Osteoblast (primary cell): ENCODE measurements at regions not wholly inside any gene's neighbourhood (a gene's known extent, or its start where the extent isn't known, plus 50 kb on each side); places are given as distances from the start of the nearest gene placed in this dataset.

Experiments
- DNase-seq: peaks from one replicate; pipeline ENCODE4 v3.0.0; 2011; ENCODE audit warnings: low spot score, mixed read lengths; ENCODE audit not compliant: insufficient read length; ENCODE audit errors: missing footprints
- H2AFZ ChIP-seq: 2 replicates; pipeline ENCODE4 v1.6.0; 2011; ENCODE audit warnings: mild to moderate bottlenecking, low read length
- H3K27ac ChIP-seq: 2 replicates; pipeline ENCODE4 v1.5.1; 2011; ENCODE audit warnings: mild to moderate bottlenecking, low read depth, low read length, moderate library complexity
- H3K27me3 ChIP-seq: 2 replicates; pipeline ENCODE4 v1.6.0; 2012; ENCODE audit warnings: mild to moderate bottlenecking, control low read depth, inconsistent platforms, low read length, moderate library complexity; ENCODE audit not compliant: insufficient read depth
- H3K36me3 ChIP-seq: 2 replicates; pipeline ENCODE4 v1.5.1; 2011; ENCODE audit warnings: mild to moderate bottlenecking, low read length, control low read depth, moderate library complexity; ENCODE audit not compliant: insufficient read depth
- H3K4me1 ChIP-seq: 2 replicates; pipeline ENCODE4 v1.5.1; 2011; ENCODE audit warnings: mild to moderate bottlenecking, low read length, control low read depth, moderate library complexity; ENCODE audit not compliant: insufficient read depth
- H3K4me2 ChIP-seq: 2 replicates; pipeline ENCODE4 v1.6.0; 2011; ENCODE audit warnings: mild to moderate bottlenecking, low read length; ENCODE audit not compliant: insufficient read depth
- H3K4me3 ChIP-seq: fragments of 200-600 bp; sonication (generic); 3 replicates; pipeline ENCODE4 v1.5.1; 2012; ENCODE audit warnings: mild to moderate bottlenecking, low read length, inconsistent platforms; ENCODE audit not compliant: insufficient read depth
- H3K79me2 ChIP-seq: 2 replicates; pipeline ENCODE4 v1.6.0; 2012; ENCODE audit warnings: mild to moderate bottlenecking, low read length, control low read depth, inconsistent platforms; ENCODE audit not compliant: insufficient read depth
- H3K9me3 ChIP-seq: 2 replicates; pipeline ENCODE4 v1.5.1; 2011; ENCODE audit warnings: low read depth, low read length, control low read depth
- H4K20me1 ChIP-seq: 2 replicates; pipeline ENCODE4 v1.6.0; 2012; ENCODE audit warnings: mild to moderate bottlenecking, low read length, control low read depth; ENCODE audit not compliant: insufficient read depth
- CTCF ChIP-seq: IDR thresholded peaks from 2 replicates; pipeline ENCODE4 v1.5.1; 2011; ENCODE audit warnings: mild to moderate bottlenecking, low read depth, low read length, moderate library complexity; ENCODE audit errors: extremely low read depth

- no peak for DNase-seq
- H3K27me3 ChIP-seq = no peaks in the 10 kb centered on the region
- no peaks in the 10 kb centered on the region for H3K79me2 ChIP-seq
- H3K9me3 ChIP-seq = no peaks in the 10 kb centered on the region
- no peak overlapping the region for H3K27ac ChIP-seq
- no peak overlapping the region for H3K4me2 ChIP-seq
- no peak overlapping the region for H3K4me3 ChIP-seq
- H2AFZ ChIP-seq = no peak overlapping the region
- no peak for TF ChIP-seq CTCF
- H4K20me1 ChIP-seq = no peaks in the 10 kb centered on the region
- peaks cover 9% of the 10 kb centered on the region for H3K4me1 ChIP-seq
- H3K36me3 ChIP-seq = no peaks in the 10 kb centered on the region
Measured at GRCh38 chr10:92747066-92747465, 57.3 kb downstream of the HHEX start.

GRCh38 chr10:92747600-92747999 is 57.8 kb downstream of the HHEX start:
- Histone ChIP-seq H3K4me3 (no peak overlapping the region), H2AFZ (no peak overlapping the region), H3K79me2 (no peaks in the 10 kb centered on the region), H3K4me2 (no peak overlapping the region), H3K27me3 (no peaks in the 10 kb centered on the region), H3K36me3 (no peaks in the 10 kb centered on the region), H3K4me1 (peaks cover 9% of the 10 kb centered on the region), H4K20me1 (no peaks in the 10 kb centered on the region), H3K9me3 (no peaks in the 10 kb centered on the region), H3K27ac (no peak overlapping the region)
- no peak for TF ChIP-seq CTCF
- no peak for DNase-seq

GRCh38 chr10:92750791-92751533 is 61.2 kb downstream of the HHEX start:
- Histone ChIP-seq H3K4me2 (peak overlapping the region; percentile 66), H3K4me1 (peaks cover 9% of the 10 kb centered on the region), H3K27me3 (no peaks in the 10 kb centered on the region), H3K4me3 (peak overlapping the region; percentile 52), H3K79me2 (no peaks in the 10 kb centered on the region), H3K9me3 (no peaks in the 10 kb centered on the region), H3K36me3 (no peaks in the 10 kb centered on the region), H3K27ac (no peak overlapping the region), H2AFZ (peak overlapping the region; percentile 58), H4K20me1 (no peaks in the 10 kb centered on the region)
- no peak for TF ChIP-seq CTCF
- peak; percentile 75 for DNase-seq

- H3K4me1 ChIP-seq = peaks cover 12% of the 10 kb centered on the region
- no peak overlapping the region for H3K27ac ChIP-seq
- no peaks in the 10 kb centered on the region for H3K9me3 ChIP-seq
- H3K79me2 ChIP-seq = no peaks in the 10 kb centered on the region
- no peaks in the 10 kb centered on the region for H4K20me1 ChIP-seq
- no peak overlapping the region for H2AFZ ChIP-seq
- H3K4me2 ChIP-seq = peak overlapping the region; percentile 66
- no peaks in the 10 kb centered on the region for H3K36me3 ChIP-seq
- no peak for TF ChIP-seq CTCF
- no peak for DNase-seq
- no peaks in the 10 kb centered on the region for H3K27me3 ChIP-seq
- peak overlapping the region; percentile 52 for H3K4me3 ChIP-seq
Measured at GRCh38 chr10:92751534-92751811, 61.7 kb downstream of the HHEX start.
